Mucosa of gallbladder (tissue), 1 donor: ENCODE measurements at regions not wholly inside any gene's neighbourhood (a gene's known extent, or its start where the extent isn't known, plus 50 kb on each side); places are given as distances from the start of the nearest gene placed in this dataset.
"Not testable (repeated sequence)": the region's sequence is repeated elsewhere in the genome, so short reads cannot be mapped to it uniquely, and the experiment has no call there.

Experiments
- DNase-seq: peaks from one replicate; pipeline ENCODE4 v3.0.0-alpha.2; 2020; ENCODE audit warnings: low spot score
- donor health status: DM: no; HTN: no; CAD: no.

DNA sequence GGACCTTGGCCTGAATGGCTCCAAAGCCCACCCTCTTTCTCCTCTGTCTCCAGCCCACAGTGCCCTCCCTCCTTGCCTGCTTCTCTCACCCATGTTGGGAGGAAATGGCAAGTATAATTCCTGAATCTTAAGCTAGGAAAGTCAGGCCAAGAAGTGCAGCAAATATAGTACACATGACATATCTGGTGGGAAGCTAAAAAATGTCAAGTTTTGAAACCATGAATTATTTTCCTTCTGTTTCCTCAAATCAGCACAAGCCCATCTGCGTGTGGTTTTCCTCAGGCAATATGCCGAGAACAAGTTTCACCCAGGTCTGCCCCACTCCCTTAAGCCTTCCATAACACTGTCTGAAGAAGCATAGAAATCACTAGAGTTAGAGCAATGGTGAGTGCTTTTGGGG, 502.8 kb upstream of the CDH11 start:
- no peak for DNase-seq

- DNase-seq = no peak
Observed at GRCh38 chr16:65624229-65624628, 502.4 kb upstream of the CDH11 start.

GRCh38 chr16:65622871-65623270, 501.0 kb upstream of the CDH11 start:
- no peak for DNase-seq

GRCh38 chr16:65622151-65622550, 500.3 kb upstream of the CDH11 start:
- no peak for DNase-seq

DNA sequence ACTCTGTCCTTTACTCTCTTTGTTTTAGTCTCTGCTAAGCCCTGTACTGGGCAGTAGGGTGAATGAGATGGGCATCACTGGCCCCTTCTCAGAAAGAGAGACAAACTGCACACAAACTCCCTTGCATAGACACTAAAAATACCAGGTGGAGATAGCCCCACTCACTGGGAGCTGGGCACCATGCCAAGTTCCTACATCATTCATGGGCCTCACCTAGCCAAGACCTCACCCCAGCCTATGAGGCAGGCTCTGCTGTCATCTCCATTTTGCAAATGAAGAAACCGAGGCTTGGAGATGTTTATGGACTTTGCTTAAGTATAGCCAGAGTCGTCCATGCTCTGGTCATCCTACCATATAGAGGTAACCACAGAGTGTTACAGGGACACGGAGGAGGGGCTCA, 499.8 kb upstream of the CDH11 start:
- no peak for DNase-seq

GRCh38 chr16:65619606-65620005, 497.7 kb upstream of the CDH11 start:
- no peak for DNase-seq

DNA sequence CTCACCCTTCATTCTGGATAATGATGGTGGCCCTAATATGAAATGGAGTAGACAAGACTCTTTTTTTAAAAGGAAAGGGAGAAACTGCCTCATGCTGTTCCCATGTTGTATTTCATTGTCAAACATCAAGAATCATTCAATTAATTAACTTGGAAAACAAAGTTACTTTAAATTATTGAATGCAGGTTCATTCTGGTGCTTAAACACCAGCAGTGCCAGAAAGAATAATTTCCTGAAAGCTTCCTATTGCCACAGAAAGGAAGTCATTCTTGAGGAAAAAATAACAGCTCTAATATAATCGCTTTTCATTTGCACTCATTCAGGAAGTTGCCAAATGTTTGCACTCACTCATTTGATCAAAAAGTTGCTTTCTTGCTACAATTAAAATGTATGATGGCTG, 497.1 kb upstream of the CDH11 start:
- DNase-seq = no peak

GRCh38 chr16:65618333-65618732, 496.5 kb upstream of the CDH11 start:
- DNase-seq = no peak

DNA sequence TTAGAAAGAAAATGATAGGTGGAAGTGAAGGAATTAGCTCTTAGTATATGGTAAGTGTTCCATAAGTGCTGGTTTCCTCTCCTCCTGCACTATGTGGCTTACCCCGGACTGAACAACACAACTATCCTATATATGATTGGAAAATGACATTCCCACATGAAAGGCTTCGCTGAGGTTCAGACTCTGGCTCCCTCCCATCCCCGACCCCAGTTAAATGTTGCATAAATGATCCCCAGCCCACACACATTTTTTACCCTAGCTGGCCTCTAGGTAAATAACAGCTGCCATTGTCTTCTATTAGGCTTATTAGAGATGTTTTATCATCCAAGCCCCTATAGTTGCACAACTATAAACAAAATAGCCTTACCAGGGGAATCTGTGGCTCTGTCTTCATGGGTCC, 495.6 kb upstream of the CDH11 start:
- DNase-seq = no peak

DNA sequence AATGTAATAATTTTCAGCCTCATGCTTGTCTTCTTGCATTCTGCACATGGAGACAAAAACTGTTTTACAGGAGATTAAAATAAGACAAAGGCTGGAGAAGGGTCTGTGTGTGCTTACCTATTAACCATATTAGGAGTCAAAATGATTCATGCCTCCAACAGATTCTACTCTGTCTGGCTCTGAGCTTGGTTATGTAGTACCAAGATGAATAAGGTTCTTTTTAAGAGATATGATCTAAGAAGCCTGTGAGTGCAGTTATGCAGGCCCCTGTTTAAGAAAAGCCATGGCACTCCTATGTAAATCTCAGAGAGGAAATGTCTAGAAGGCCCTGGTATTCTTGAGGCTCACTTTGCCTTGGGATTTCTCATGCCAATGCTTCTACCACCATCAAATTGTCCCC, 486.6 kb upstream of the CDH11 start:
- DNase-seq = no peak

DNA sequence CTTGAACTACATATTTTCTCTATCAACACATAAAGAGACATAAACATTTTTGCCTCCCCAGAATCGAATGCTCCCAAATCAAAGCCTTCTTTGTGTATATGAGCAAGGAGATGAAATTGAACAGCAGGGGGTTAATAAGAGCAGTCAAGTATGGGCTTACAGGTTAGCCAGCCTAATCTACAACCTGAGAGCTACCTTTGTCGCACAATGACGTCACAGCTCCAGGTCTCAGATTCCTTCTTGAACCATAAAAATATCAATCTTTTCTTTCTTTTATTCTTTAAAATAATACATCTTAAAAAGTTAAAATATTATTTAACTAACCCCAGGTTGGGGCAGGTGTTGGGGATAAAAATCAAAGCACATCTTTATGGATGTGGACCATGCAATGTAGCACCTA, 482.9 kb upstream of the CDH11 start:
- no peak for DNase-seq

DNA sequence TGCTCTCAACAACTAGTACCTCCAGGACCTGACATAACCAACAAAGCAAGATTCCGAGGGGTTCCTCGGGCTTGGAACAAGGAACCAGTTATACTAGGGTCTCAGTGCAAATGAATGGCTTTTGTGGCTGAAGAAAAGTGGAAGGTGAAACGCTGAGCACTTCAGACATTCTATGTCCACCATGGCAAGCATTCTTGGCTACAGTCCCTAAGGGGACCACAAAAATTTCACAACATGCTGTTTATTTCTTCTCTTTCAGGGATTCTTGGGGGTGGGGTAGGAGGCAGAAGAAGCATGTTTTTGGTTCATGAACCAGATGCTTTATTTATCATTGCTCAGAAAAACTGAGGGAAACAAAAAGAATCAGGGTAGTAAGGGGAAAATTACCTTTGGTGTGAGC, 479.9 kb upstream of the CDH11 start:
- DNase-seq = no peak

DNA sequence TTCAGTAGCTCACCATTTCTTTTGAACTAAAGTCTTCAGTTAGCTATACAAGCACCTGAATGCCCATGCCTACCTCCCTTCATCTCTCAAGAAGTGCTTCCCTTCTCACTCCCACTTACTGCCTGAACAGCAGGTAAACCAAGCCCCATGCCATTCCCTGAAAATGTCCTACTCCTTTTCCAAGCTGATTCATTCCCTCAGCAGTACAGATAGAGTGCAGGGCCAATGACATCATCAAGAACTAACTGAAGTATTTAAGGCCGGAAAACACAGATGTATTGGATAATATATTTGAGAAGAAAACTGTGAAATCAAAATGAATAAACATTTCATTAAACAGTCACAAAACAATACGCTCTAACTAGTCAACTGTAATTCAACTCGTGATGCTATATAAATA, 478.8 kb upstream of the CDH11 start:
- DNase-seq = no peak

GRCh38 chr16:65600046-65600445, 478.2 kb upstream of the CDH11 start:
- no peak for DNase-seq

GRCh38 chr16:65598621-65599020, 476.8 kb upstream of the CDH11 start:
- DNase-seq = no peak

DNA sequence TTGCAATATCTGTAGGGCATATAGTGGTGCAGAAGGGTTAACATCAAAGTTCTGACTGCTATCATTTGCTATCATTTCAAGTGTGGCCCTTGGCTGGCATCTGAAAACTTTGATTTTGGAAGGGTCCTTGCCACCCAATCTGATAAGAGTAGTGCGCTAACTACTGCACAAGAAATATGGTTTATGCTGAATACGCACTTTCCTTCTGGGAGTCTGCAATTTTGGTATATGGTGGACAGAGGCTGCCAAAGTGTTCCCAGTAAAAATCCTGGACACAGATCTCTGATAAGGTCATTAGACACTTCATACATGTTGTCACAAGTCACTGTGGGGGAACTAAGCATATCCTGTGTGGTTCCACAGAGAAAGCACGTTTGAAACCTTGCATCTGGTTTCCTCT, 461.6 kb upstream of the CDH11 start:
- DNase-seq = no peak

- no peak for DNase-seq
Observed at GRCh38 chr16:65579050-65579449, 457.2 kb upstream of the CDH11 start.

DNA sequence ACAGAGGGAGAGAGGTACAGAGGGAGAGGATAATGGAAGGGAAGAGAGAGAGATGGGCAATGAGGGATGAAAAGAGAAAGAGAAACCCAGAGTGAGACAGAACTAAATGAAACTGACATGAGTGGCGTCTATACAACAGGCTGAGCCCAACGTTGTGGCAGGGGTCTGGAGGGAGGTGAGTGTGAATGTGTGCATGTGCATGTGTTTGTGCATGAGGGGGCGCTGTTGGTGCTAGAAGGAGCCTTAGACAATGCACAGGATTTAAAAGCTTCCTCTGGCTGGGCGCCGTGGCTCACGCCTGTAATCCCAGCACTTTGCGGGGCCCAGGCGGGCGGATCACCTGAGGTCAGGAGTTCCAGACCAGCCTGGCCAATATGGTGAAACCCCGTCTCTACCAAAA, 454.8 kb upstream of the CDH11 start:
- DNase-seq = no peak

GRCh38 chr16:65576139-65576538, 454.3 kb upstream of the CDH11 start:
- DNase-seq = no peak

GRCh38 chr16:65574326-65574966, 452.6 kb upstream of the CDH11 start:
- no peak for DNase-seq

GRCh38 chr16:65572156-65572555, 450.3 kb upstream of the CDH11 start:
- no peak for DNase-seq

DNA sequence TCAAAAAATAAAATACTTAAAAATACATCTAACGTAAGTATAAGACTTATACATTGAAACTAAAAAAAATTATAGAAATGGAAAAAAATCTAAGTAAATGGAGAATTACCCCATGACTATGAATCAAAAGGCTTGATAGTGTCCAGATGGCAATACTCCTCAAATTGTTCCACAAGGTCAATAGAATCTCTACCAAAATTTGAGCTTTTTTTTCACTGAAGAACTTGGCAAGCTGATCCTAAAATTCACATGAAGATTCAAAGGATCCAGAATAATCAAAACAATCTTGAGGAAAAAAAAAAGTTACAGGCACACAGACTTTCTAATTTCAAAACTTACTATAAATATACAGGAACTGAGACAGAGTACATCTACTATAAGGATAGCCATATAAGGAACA, 448.4 kb upstream of the CDH11 start:
- DNase-seq = no peak

GRCh38 chr16:65559846-65560245, 438.0 kb upstream of the CDH11 start:
- no peak for DNase-seq

DNA sequence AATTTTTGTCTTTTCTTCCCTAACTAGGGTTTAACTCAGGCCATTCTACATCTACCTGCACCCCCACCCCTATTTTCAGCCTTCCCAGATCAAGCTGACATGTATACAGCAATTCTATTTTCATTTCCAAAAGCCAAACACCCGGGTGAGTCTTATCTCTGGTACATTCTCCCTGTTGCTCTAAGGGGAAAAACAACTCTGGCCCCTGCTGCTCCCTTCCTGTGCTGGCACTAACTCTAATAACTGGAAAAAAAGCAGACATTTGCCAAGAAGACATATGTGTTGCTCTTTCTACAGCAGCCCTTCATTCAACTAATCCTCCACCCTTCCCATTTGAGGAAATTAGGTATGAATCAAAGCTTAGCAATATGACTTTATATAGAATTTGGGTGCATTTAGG, 427.8 kb upstream of the CDH11 start:
- not testable (repeated sequence) for DNase-seq

GRCh38 chr16:65548470-65548869, 426.6 kb upstream of the CDH11 start:
- no peak for DNase-seq
